HepG2 (cell line): ENCODE measurements at regions not wholly inside any gene's neighbourhood (a gene's known extent, or its start where the extent isn't known, plus 50 kb on each side); places are given as distances from the start of the nearest gene placed in this dataset.

Experiments used
- ARID3A ChIP-seq: IDR thresholded peaks from 2 replicates; pipeline ENCODE4 v1.6.1; 2012; ENCODE audit warnings: low read depth, low read length, improper control_type of control experiment
- ARNTL ChIP-seq: sonication (generic); formaldehyde crosslinking; IDR thresholded peaks from 2 replicates; pipeline ENCODE4 v1.4.0; 2020; ENCODE audit warnings: mild to moderate bottlenecking, missing genetic modification reagents
- FOSL1 ChIP-seq: sonication (generic); formaldehyde crosslinking; IDR thresholded peaks from 2 replicates; pipeline ENCODE4 v1.9.0; 2021; ENCODE audit warnings: missing genetic modification reagents, borderline replicate concordance
- GFI1 ChIP-seq: sonication (generic); formaldehyde crosslinking; IDR thresholded peaks from 2 replicates; pipeline ENCODE4 v1.5.0; 2020; ENCODE audit warnings: missing genetic modification reagents, mild to moderate bottlenecking, borderline replicate concordance
- HNF4A ChIP-seq: sonication (generic); formaldehyde crosslinking; IDR thresholded peaks from 2 replicates; pipeline ENCODE4 v1.4.0; 2020; ENCODE audit warnings: missing genetic modification reagents
- MXD1 ChIP-seq: sonication (generic); formaldehyde crosslinking; IDR thresholded peaks from 2 replicates; pipeline ENCODE4 v1.4.0; 2020; ENCODE audit warnings: mild to moderate bottlenecking, missing genetic modification reagents
- NR1H2 ChIP-seq: sonication (generic); formaldehyde crosslinking; IDR thresholded peaks from 2 replicates; pipeline ENCODE4 v1.8.1; 2022; ENCODE audit warnings: low read depth, missing genetic modification reagents, borderline replicate concordance
- SALL2 ChIP-seq: sonication (generic); formaldehyde crosslinking; IDR thresholded peaks from 2 replicates; pipeline ENCODE4 v1.8.1; 2023; ENCODE audit warnings: mild to moderate bottlenecking, missing genetic modification reagents, inconsistent platforms
- SP2 ChIP-seq: sonication (generic); formaldehyde crosslinking; IDR thresholded peaks from 2 replicates; pipeline ENCODE4 v1.5.1; 2020; ENCODE audit warnings: mild to moderate bottlenecking, missing genetic modification reagents
- SYNCRIP ChIP-seq: fragments of 200-400 bp; formaldehyde crosslinking; IDR thresholded peaks from 2 replicates; pipeline ENCODE4 v1.6.1; 2018; ENCODE audit warnings: mild to moderate bottlenecking, low read depth, low read length; ENCODE audit not compliant: insufficient read depth
- TRAFD1 ChIP-seq: sonication (generic); formaldehyde crosslinking; IDR thresholded peaks from 2 replicates; pipeline ENCODE4 v1.5.1; 2020; ENCODE audit warnings: missing genetic modification reagents, mild to moderate bottlenecking, borderline replicate concordance
- ZBTB38 ChIP-seq: sonication (generic); formaldehyde crosslinking; IDR thresholded peaks from 2 replicates; pipeline ENCODE4 v1.5.1; 2020; ENCODE audit warnings: mild to moderate bottlenecking, missing genetic modification reagents
- ZIK1 ChIP-seq: sonication (generic); formaldehyde crosslinking; IDR thresholded peaks from 2 replicates; pipeline ENCODE4 v1.5.0; 2020; ENCODE audit warnings: mild to moderate bottlenecking, low read depth, missing genetic modification reagents, borderline replicate concordance
- ZMYM4 ChIP-seq: sonication (generic); formaldehyde crosslinking; IDR thresholded peaks from 2 replicates; pipeline ENCODE4 v1.8.1; 2023; ENCODE audit warnings: mild to moderate bottlenecking, missing genetic modification reagents
- ZNF605 ChIP-seq: sonication (generic); formaldehyde crosslinking; IDR thresholded peaks from 2 replicates; pipeline ENCODE4 v1.8.0; 2022; ENCODE audit warnings: mild to moderate bottlenecking, missing genetic modification reagents
- ZNF644 ChIP-seq: IDR thresholded peaks from 2 replicates; pipeline ENCODE4 v1.6.1; 2016; ENCODE audit warnings: low read depth
- TF ChIP-seq, protein P1 (sequence below), 2 experiments: sonication (generic) in 1 of 2; formaldehyde crosslinking in 1 of 2; IDR thresholded peaks; 2 replicates each; pipeline versions ENCODE4 v1.5.1 to v1.6.1; 2011 to 2020; ENCODE audit warnings: borderline replicate concordance in 1 of 2, low read depth in 1 of 2, low read length in 1 of 2, mild to moderate bottlenecking in 1 of 2, missing genetic modification reagents in 1 of 2, moderate library complexity in 1 of 2
- TF ChIP-seq, protein P2 (sequence below): IDR thresholded peaks from 2 replicates; pipeline ENCODE4 v1.6.1; 2016; ENCODE audit warnings: low read depth, control low read depth
- TF ChIP-seq, protein P3 (sequence below): sonication (generic); formaldehyde crosslinking; IDR thresholded peaks from 2 replicates; pipeline ENCODE4 v1.4.0; 2020; ENCODE audit warnings: missing genetic modification reagents
- TF ChIP-seq, protein P4 (sequence below): sonication (generic); formaldehyde crosslinking; IDR thresholded peaks from 2 replicates; pipeline ENCODE4 v1.5.0; 2020; ENCODE audit warnings: mild to moderate bottlenecking, missing genetic modification reagents, moderate library complexity

DNA sequence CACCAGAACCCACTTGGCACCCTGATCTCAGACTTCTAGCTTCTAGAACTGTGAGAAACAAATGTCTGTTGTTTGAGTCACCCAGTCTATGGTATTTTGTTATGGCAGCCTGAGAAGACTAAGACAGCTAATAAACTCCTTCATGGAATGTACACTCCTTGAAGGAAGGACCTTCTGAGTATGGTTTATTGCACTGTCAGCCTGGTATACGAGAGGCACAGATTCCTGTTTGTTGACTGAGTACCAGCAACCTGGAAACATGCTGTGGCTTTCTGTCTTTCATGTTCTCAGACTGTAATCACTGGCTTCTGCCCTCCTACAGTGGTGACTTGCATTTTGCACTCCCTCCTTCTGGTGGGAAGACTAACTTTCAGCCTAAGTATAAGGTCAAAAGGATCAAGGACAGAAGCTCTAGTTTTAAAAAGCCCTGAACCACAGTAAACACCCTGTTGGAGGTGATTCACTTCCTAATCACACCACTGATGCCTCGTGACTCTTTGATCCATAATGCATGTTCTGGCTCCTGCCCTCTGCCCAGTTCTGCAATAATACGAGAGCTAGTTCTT, 319.0 kb upstream of the NPSR1 start (continued):
- TF ChIP-seq, protein P1, sequence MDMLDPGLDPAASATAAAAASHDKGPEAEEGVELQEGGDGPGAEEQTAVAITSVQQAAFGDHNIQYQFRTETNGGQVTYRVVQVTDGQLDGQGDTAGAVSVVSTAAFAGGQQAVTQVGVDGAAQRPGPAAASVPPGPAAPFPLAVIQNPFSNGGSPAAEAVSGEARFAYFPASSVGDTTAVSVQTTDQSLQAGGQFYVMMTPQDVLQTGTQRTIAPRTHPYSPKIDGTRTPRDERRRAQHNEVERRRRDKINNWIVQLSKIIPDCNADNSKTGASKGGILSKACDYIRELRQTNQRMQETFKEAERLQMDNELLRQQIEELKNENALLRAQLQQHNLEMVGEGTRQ (IDR thresholded peaks at IDR 0.05; ENCODE audit: low read depth, low read length): no peak
- TF ChIP-seq, protein P1 (CRISPR knock-in tag; IDR thresholded peaks at IDR 0.05; ENCODE audit: borderline replicate concordance): no peak
- TF ChIP-seq ARNTL (peak; percentile 86), MXD1 (no peak), HNF4A (peak; percentile 35; the same call in 1 of the 2 replicates), ZMYM4 (CRISPR knock-in tag) (peak; percentile 1; the same call in 1 of the 2 replicates), SP2 (CRISPR knock-in tag) (no peak), SYNCRIP (no peak), ZNF605 (CRISPR knock-in tag) (no peak), GFI1 (CRISPR knock-in tag) (0 out of 2 replicates have a peak, but pooled peaks have one; percentile 40), ZBTB38 (CRISPR knock-in tag) (no peak), TRAFD1 (CRISPR knock-in tag) (no peak), SALL2 (CRISPR knock-in tag) (no peak), FOSL1 (CRISPR knock-in tag) (peak; percentile 79; the same call in 1 of the 2 replicates), NR1H2 (CRISPR knock-in tag) (no peak), ARID3A (peak; percentile 64), ZNF644 (peak; percentile 61; the same call in 1 of the 2 replicates), ZIK1 (no peak)
- TF ChIP-seq, protein P2, sequence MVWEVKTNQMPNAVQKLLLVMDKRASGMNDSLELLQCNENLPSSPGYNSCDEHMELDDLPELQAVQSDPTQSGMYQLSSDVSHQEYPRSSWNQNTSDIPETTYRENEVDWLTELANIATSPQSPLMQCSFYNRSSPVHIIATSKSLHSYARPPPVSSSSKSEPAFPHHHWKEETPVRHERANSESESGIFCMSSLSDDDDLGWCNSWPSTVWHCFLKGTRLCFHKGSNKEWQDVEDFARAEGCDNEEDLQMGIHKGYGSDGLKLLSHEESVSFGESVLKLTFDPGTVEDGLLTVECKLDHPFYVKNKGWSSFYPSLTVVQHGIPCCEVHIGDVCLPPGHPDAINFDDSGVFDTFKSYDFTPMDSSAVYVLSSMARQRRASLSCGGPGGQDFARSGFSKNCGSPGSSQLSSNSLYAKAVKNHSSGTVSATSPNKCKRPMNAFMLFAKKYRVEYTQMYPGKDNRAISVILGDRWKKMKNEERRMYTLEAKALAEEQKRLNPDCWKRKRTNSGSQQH (CRISPR knock-in tag): no peak
- TF ChIP-seq, protein P3, sequence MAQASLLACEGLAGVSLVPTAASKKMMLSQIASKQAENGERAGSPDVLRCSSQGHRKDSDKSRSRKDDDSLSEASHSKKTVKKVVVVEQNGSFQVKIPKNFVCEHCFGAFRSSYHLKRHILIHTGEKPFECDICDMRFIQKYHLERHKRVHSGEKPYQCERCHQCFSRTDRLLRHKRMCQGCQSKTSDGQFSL: no peak
- TF ChIP-seq, protein P4, sequence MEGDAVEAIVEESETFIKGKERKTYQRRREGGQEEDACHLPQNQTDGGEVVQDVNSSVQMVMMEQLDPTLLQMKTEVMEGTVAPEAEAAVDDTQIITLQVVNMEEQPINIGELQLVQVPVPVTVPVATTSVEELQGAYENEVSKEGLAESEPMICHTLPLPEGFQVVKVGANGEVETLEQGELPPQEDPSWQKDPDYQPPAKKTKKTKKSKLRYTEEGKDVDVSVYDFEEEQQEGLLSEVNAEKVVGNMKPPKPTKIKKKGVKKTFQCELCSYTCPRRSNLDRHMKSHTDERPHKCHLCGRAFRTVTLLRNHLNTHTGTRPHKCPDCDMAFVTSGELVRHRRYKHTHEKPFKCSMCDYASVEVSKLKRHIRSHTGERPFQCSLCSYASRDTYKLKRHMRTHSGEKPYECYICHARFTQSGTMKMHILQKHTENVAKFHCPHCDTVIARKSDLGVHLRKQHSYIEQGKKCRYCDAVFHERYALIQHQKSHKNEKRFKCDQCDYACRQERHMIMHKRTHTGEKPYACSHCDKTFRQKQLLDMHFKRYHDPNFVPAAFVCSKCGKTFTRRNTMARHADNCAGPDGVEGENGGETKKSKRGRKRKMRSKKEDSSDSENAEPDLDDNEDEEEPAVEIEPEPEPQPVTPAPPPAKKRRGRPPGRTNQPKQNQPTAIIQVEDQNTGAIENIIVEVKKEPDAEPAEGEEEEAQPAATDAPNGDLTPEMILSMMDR: no peak
